Activated T-helper 1 cell treated with anti-CD3 and anti-CD28 coated beads, Interleukin-12 subunit alpha, Interleukin-12 subunit beta, Interleukin-2, Interleukin-4 antibody, amounts not matched to agents 30 ng/mL and 10 ng/mL and 1 ng/mL, durations not matched to agents 14 hours and 24 hours and 36 hours (primary cell): ENCODE measurements at regions not wholly inside any gene's neighbourhood (a gene's known extent, or its start where the extent isn't known, plus 50 kb on each side); places are given as distances from the start of the nearest gene placed in this dataset.

ENCODE experiments used
- DNase-seq: peaks from one replicate; pipeline ENCODE4 v3.0.0; 2021; ENCODE audit warnings: low spot score
- H3K27ac Mint-ChIP-seq: one replicate; pipeline ENCODE4 v1.8.0; 2021; ENCODE audit warnings: mild to moderate bottlenecking, mixed read lengths
- H3K27me3 Mint-ChIP-seq: one replicate; pipeline ENCODE4 v1.8.0; 2022; ENCODE audit warnings: mild to moderate bottlenecking, moderate library complexity, mixed read lengths; ENCODE audit not compliant: insufficient read depth
- H3K36me3 Mint-ChIP-seq: one replicate; pipeline ENCODE4 v1.8.0; 2021; ENCODE audit warnings: low read depth, mixed read lengths
- H3K4me1 Mint-ChIP-seq: one replicate; pipeline ENCODE4 v1.8.0; 2021; ENCODE audit warnings: low read depth, mixed read lengths
- H3K4me3 Mint-ChIP-seq: one replicate; pipeline ENCODE4 v1.8.0; 2021; ENCODE audit warnings: mild to moderate bottlenecking, moderate library complexity, mixed read lengths
- H3K9me3 Mint-ChIP-seq: one replicate; pipeline ENCODE4 v1.8.0; 2021; ENCODE audit warnings: mixed read lengths
- intact Hi-C: fragments of 100-400 bp; cut with micrococcal nuclease; formaldehyde crosslinking; loops from one replicate; pipeline ENCODE4 v1.15.1; 2024

DNA sequence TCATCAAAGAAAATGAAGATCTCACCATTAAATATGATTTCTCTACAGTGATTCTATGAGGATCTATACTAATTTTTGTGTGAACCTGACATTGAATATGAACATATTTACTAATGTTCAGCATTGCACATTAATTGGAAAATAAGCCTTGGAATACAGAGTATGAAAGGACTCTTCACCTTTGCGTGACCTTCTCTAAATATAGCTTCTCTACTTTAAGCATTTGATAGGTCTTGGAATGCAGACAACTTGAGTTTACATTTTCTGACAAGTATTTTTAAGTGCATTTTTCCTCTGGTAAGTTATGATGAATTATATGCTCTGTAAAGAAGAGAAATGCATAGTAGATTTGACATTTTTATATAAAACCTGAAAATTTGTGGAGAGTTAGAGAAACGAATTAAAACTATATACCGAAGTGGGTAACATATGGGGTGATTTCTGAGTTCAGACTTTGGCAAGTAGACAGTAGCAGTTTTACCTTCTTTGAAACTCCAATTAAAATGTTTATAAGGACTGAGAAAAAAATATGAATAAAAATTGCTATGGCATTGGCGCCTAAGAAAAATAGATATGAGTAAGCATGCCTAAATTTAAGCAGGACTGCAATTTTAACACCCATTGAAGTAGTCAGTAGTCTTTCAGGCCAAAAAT lies 371.9 kb downstream of the GABRG1 start:
- DNase-seq = no peak
- H3K9me3 Mint-ChIP-seq = peaks cover 4% of the 10 kb centered on the region
- H3K27me3 Mint-ChIP-seq = no peaks in the 10 kb centered on the region
- intact Hi-C loops = no loop called here
- no peaks in the 10 kb centered on the region for H3K36me3 Mint-ChIP-seq
- H3K4me3 Mint-ChIP-seq = no peak overlapping the region
- no peaks in the 10 kb centered on the region for H3K4me1 Mint-ChIP-seq
- no peak overlapping the region for H3K27ac Mint-ChIP-seq

DNA sequence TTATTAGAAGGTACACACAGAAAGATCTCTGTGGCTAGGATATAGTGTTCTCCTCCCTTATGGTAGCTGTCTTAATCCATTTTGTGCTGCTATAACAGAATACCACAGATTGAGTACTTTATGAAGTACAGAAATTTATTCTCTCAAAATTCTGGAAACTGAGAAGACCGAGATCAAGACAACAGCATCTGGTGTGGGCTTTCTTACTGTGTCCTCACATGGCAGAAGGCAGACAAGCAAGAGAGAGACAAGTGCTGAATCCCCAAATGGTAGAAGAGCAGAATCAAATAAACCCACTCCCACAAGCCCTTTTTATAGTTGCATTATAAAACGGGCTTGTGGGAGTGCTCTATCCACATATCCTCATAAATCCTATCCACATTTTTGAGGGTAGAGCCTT lies 373.1 kb downstream of the GABRG1 start:
- Mint-ChIP-seq H3K9me3 (peaks cover 4% of the 10 kb centered on the region), H3K27ac (no peak overlapping the region), H3K4me3 (no peak overlapping the region), H3K27me3 (no peaks in the 10 kb centered on the region), H3K36me3 (no peaks in the 10 kb centered on the region), H3K4me1 (no peaks in the 10 kb centered on the region)
- no peak for DNase-seq
- intact Hi-C loops = no loop called here

DNA sequence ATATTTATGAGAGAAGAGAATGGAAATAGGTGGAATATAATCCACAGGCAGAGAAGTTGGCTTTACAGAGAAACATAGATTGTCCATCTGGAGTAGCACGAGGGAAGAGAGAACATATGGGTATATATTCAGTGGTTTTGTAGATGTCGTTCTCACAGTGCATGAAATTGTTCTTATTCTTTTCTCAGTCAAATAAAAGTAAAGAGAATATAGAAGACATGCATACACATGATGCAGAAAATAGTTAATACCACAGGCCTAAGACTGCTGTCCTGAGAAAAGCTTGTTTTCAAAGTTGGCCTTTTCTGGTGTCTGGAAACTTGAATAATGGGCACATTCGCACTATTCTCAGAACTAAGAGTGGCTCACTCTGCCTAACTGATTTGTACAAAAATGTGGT lies 378.1 kb downstream of the GABRG1 start:
- peaks cover 8% of the 10 kb centered on the region for H3K9me3 Mint-ChIP-seq
- no peak overlapping the region for H3K27ac Mint-ChIP-seq
- H3K4me1 Mint-ChIP-seq = no peaks in the 10 kb centered on the region
- H3K27me3 Mint-ChIP-seq = no peaks in the 10 kb centered on the region
- H3K36me3 Mint-ChIP-seq = no peaks in the 10 kb centered on the region
- intact Hi-C loops = no loop called here
- no peak for DNase-seq
- H3K4me3 Mint-ChIP-seq = no peak overlapping the region

DNA sequence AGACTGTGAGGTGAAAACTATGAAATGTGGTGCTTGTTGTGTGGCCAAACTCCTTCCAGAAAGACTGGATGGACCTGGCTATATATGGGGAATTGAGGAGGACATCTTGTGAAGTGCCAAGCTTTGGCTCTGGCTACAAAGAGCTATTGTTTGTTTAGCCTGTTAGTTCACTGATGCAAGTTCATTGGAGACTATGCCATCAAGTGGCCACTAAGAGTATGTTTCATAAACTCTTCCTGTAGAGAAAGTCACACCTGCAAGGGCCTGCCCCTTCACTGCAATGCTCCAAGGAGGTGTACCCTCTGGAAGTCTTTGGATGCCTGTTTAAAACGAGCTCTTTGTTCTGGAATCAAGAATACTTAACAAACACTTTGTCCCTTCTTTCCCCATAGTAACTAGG lies 382.0 kb downstream of the GABRG1 start:
- no peaks in the 10 kb centered on the region for H3K36me3 Mint-ChIP-seq
- peaks cover 17% of the 10 kb centered on the region for H3K9me3 Mint-ChIP-seq
- H3K27me3 Mint-ChIP-seq = no peaks in the 10 kb centered on the region
- DNase-seq = no peak
- H3K27ac Mint-ChIP-seq = no peak overlapping the region
- no peak overlapping the region for H3K4me3 Mint-ChIP-seq
- intact Hi-C loops = no loop called here
- no peaks in the 10 kb centered on the region for H3K4me1 Mint-ChIP-seq

DNA sequence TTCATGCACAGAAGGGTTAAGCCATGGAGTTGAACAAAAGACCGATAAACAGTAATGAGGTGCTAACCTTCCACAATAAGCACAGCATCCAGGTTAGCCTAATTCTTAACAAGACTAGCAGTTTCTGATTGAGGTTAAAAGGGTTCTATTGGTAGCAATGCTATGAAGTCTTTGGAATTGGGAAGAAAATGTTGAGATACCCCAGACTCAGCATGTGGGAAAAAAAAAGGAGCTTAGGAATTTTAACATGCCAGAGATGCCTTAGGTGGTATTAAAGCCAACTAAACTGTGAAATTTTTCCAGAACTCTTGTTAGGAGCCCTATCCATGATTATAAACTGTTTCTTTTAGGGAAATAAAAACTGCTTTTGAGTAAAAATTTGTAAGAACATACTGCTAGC lies 391.7 kb downstream of the GABRG1 start:
- no peaks in the 10 kb centered on the region for H3K4me1 Mint-ChIP-seq
- no peak overlapping the region for H3K4me3 Mint-ChIP-seq
- H3K27me3 Mint-ChIP-seq = no peaks in the 10 kb centered on the region
- no peak for DNase-seq
- peaks cover 11% of the 10 kb centered on the region for H3K9me3 Mint-ChIP-seq
- no peaks in the 10 kb centered on the region for H3K36me3 Mint-ChIP-seq
- intact Hi-C loops = no loop called here
- no peak overlapping the region for H3K27ac Mint-ChIP-seq

DNA sequence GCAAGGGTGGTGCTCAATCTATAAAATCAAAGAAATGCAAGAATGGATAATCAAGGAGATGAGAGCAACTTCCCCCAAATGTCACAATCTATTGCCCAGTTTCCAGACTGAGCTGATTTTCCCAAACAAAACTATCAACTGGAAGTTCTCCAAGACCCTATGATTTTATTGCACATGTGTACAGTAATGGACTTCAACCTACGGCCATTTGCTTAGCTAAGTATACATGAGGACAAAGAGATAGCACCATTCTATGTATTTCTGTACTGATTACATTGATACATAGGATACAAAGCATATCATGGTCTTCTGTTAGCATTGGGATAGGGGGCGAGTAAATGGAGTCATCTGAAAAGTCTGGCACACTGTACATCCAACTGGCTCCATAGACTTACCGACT lies 407.8 kb downstream of the GABRG1 start:
- H3K9me3 Mint-ChIP-seq = peaks cover 31% of the 10 kb centered on the region
- intact Hi-C loops = no loop called here
- H3K27ac Mint-ChIP-seq = no peak overlapping the region
- H3K36me3 Mint-ChIP-seq = no peaks in the 10 kb centered on the region
- no peaks in the 10 kb centered on the region for H3K4me1 Mint-ChIP-seq
- no peak overlapping the region for H3K4me3 Mint-ChIP-seq
- H3K27me3 Mint-ChIP-seq = no peaks in the 10 kb centered on the region
- no peak for DNase-seq

DNA sequence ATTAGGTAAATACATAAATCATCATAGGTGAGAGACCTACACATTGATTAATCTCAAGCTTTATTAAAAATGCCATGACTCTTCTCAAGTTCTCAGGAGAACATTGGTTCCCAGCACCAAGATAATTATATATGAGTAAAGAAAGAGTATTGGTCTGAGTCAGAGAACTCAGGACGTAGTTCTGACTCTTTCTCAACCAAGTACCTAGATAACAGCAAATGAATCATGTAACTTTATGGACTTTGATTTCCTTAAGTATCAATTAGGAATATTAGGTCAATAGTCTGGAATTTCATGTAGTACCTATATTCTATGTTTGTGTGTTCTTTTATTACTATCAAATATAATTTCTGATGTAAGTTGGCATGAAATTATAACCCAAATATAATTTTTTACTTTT lies 409.9 kb downstream of the GABRG1 start:
- H3K27ac Mint-ChIP-seq = no peak overlapping the region
- H3K4me1 Mint-ChIP-seq = no peaks in the 10 kb centered on the region
- intact Hi-C loops = no loop called here
- peaks cover 22% of the 10 kb centered on the region for H3K9me3 Mint-ChIP-seq
- no peaks in the 10 kb centered on the region for H3K27me3 Mint-ChIP-seq
- no peaks in the 10 kb centered on the region for H3K36me3 Mint-ChIP-seq
- DNase-seq = no peak
- no peak overlapping the region for H3K4me3 Mint-ChIP-seq

DNA sequence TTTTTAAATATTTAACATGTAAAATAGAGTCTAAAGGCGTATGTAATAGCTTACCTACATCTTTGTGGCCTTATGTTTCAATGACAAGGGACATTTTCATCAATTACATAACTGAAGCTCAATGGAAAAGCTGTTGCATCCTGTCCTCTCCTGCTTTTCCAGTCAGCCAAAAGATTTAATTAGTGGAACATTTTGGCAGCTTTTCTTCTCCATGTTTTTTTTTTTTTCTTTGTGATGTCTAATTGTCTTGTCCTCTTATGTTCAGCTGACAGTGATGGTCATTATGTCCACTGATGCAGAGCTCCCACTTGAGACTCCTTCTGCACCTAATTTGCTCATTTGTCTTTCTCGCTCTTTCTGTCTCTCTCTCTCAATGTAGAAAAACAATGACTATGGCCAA lies 422.2 kb downstream of the GABRG1 start:
- H3K36me3 Mint-ChIP-seq = no peaks in the 10 kb centered on the region
- H3K4me3 Mint-ChIP-seq = no peak overlapping the region
- DNase-seq = no peak
- no peaks in the 10 kb centered on the region for H3K27me3 Mint-ChIP-seq
- H3K9me3 Mint-ChIP-seq = peaks cover 7% of the 10 kb centered on the region
- no peak overlapping the region for H3K27ac Mint-ChIP-seq
- no peaks in the 10 kb centered on the region for H3K4me1 Mint-ChIP-seq
- intact Hi-C loops = no loop called here

DNA sequence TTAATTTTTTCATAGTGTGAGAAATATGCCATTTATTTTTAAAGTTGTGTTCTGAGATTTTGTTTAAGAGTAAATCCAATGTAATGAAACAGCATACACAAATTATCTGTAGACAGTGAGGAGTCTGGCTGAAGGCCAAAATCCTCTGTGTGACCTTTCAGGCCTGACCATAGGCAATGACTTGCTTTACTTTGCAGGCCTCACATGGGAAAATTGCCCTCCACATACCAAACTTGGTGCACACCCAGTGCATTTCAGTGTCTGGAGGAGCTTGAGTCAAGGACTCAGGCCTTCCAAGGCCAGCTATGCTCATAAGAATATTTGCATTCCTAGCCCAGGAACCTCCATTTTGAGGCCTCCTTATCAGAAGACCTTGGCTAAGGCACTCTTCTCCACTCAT lies 430.1 kb downstream of the GABRG1 start:
- intact Hi-C loops = no loop called here
- no peak overlapping the region for H3K27ac Mint-ChIP-seq
- no peak for DNase-seq

DNA sequence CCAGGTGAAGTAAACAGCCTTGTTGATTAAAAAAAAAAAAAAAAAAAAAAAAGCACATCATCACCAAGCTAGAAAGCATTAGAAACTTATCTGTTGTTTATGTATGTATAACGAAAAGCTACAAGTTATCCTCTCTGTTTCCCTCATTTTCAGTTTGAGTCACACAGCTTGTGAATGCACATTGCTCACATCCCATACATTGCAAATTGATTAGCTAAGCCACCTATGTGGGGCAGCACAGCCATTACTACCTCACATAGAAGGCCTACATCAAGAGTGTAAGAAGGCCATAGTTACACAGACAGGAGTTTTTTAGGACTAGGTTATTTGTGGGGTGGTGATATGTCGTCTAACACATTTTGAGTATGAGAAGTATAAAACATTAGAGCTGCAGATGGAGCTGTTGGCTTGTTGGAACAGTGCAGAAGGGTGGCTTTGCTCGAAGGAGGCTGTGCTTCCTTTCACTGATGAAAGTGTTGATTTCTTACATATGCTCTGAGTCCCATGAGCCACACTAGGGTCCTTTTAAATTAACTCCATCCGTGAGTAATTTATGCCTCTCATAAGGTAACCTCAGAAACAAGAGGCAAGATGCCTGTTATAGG lies 431.6 kb downstream of the GABRG1 start:
- Mint-ChIP-seq H3K4me1 (no peaks in the 10 kb centered on the region), H3K27ac (no peak overlapping the region), H3K36me3 (no peaks in the 10 kb centered on the region), H3K9me3 (peaks cover 20% of the 10 kb centered on the region), H3K27me3 (no peaks in the 10 kb centered on the region), H3K4me3 (no peak overlapping the region)
- intact Hi-C loops = no loop called here
- DNase-seq = no peak

More for the DNA sequence above, 430.1 kb downstream of the GABRG1 start:
- Mint-ChIP-seq H3K9me3 (peaks cover 20% of the 10 kb centered on the region), H3K4me1 (no peaks in the 10 kb centered on the region), H3K4me3 (no peak overlapping the region), H3K27me3 (no peaks in the 10 kb centered on the region), H3K36me3 (no peaks in the 10 kb centered on the region)

DNA sequence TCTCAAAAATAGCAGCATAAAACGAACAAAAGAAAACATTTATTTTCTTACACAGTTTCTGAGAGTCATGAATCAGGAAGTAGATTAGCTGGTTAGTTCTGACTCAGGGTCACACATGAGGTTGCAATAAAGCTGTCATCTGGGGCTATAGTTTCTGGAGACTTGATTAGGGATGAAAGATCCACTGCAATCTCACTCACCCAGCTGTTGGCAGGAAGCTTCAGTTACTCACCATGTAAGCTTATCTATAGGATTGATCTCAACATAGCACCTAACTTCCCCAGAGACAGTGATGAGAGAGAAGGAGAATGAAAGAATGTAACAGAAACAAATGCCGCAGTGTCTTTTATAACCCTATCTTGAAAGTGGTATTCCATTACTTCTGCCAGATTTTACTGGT lies 435.5 kb downstream of the GABRG1 start:
- intact Hi-C loops = no loop called here
- no peaks in the 10 kb centered on the region for H3K27me3 Mint-ChIP-seq
- peaks cover 16% of the 10 kb centered on the region for H3K9me3 Mint-ChIP-seq
- no peaks in the 10 kb centered on the region for H3K36me3 Mint-ChIP-seq
- no peak overlapping the region for H3K27ac Mint-ChIP-seq
- H3K4me3 Mint-ChIP-seq = no peak overlapping the region
- DNase-seq = no peak
- no peaks in the 10 kb centered on the region for H3K4me1 Mint-ChIP-seq

DNA sequence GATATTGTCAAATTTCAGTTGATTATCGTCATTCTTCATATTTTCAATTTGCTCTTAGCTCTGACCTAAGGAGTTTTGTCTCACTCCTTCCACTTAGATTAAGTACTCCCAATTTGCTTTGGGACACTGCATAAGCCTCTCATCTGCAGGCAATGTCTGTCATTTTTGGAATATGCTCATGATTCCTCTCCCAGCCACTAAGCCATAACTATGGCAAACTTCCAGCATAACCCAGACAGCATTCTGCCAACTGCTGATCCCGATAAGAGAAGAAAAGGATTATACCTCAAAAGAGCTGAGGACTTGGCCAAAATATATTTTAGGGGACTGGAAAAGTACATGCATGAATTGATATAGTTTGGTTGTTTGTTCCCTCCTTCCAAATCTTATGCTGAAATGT lies 444.4 kb downstream of the GABRG1 start:
- no peaks in the 10 kb centered on the region for H3K4me1 Mint-ChIP-seq
- H3K27ac Mint-ChIP-seq = no peak overlapping the region
- no peaks in the 10 kb centered on the region for H3K27me3 Mint-ChIP-seq
- peaks cover 12% of the 10 kb centered on the region for H3K9me3 Mint-ChIP-seq
- DNase-seq = no peak
- H3K36me3 Mint-ChIP-seq = no peaks in the 10 kb centered on the region
- intact Hi-C loops = no loop called here
- H3K4me3 Mint-ChIP-seq = no peak overlapping the region

DNA sequence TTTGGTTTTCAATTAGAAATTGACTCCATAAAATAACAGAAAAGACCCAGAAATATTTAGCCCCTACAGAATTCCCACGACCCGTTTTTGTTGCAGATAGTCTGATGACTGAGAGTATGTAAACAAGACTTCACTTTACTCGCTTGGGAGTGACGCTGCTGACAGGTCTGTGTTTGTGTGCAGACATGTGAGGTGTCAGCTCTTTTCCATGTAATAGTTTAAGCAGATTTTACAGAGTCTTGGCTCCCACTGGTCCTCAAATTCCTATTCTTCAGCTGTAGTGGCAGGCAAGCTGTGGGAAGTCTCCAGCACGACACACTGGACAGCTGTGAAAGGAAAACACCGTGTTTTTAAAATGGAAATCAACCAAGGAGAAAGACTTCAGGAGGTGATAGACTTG lies 455.7 kb downstream of the GABRG1 start:
- Mint-ChIP-seq H3K4me3 (no peak overlapping the region), H3K36me3 (no peaks in the 10 kb centered on the region), H3K4me1 (no peaks in the 10 kb centered on the region)

DNA sequence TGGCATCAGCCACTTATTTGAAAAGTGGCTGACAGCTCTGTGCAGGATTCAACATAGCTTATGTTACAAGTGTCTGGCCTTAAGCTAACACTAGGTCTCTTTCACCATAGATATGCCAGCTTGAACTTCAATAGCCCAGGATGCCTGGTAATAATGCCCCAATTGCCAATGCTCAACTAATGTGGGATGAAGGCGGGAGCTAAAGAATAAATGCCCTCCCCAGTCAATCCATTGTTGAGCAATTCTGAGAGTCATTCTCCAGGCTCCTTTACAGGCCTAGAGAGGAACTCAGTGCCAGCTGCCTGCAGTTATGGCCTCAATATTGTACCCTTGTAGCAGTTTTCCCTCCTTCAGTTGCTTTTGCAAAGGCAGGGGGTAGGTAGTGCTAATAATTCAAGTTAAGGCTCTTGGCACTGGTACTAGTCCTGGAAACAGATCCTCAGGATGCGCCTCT lies 460.2 kb downstream of the GABRG1 start:
- H3K36me3 Mint-ChIP-seq = no peaks in the 10 kb centered on the region
- no peak overlapping the region for H3K4me3 Mint-ChIP-seq
- H3K4me1 Mint-ChIP-seq = no peaks in the 10 kb centered on the region
- intact Hi-C loops = no loop called here
- no peak for DNase-seq
- H3K27me3 Mint-ChIP-seq = no peaks in the 10 kb centered on the region
- no peak overlapping the region for H3K27ac Mint-ChIP-seq
- no peaks in the 10 kb centered on the region for H3K9me3 Mint-ChIP-seq

More for the DNA sequence above, 455.7 kb downstream of the GABRG1 start:
- intact Hi-C loops = no loop called here
- no peak for DNase-seq
- Mint-ChIP-seq H3K27ac (no peak overlapping the region), H3K27me3 (peaks cover 1% of the 10 kb centered on the region), H3K9me3 (no peaks in the 10 kb centered on the region)
